GM18499 (cell line): ENCODE measurements at regions not wholly inside any gene's neighbourhood (a gene's known extent, or its start where the extent isn't known, plus 50 kb on each side); places are given as distances from the start of the nearest gene placed in this dataset.
"Not testable (repeated sequence)": the region's sequence is repeated elsewhere in the genome, so short reads cannot be mapped to it uniquely, and the experiment has no call there.

Source experiments
- ATAC-seq: cut with Tn5 transposase; IDR thresholded peaks from one replicate; pipeline ENCODE4 v1.9.1; 2021; ENCODE audit warnings: moderate number of reproducible peaks; ENCODE audit not compliant: insufficient read depth, unreplicated experiment

DNA sequence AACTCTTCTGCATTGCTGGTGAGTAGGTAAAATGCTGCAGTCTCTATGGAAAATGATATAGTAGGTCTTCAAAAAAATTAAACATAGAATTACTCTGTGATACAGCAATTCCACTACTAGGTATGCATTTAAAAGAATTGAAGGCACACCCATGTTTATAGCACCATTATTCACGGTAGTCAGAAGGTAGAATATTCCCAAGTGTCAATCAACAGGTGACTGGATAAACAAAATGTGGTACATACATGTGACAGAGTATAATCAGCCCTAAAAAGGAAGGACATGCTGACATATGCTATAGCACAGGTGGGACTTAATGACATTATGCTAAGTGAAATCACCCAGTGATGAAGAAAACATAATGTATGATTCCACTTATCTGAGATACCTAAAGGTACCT lies 123.3 kb downstream of the CCER1 start:
- ATAC-seq, result no peak

DNA sequence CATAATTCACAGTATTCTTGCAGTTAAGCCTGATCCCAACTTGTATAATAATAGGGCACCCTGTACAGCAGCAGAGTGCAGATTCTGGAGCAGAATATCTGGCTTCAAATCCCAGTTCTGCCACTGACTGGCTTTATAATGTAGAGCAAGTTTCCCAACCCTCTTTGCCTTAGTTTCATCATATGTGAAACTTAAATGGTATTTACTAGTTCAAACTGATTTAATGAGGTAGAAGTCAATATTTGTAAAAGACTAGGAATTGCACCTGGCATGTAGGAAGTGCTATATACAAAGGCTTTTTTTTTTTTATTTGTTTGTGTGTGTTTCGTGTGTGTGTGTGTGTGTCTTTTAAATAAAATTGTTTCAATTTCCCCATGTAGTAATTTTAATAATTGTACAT lies 125.9 kb downstream of the CCER1 start:
- ATAC-seq, result no peak

DNA sequence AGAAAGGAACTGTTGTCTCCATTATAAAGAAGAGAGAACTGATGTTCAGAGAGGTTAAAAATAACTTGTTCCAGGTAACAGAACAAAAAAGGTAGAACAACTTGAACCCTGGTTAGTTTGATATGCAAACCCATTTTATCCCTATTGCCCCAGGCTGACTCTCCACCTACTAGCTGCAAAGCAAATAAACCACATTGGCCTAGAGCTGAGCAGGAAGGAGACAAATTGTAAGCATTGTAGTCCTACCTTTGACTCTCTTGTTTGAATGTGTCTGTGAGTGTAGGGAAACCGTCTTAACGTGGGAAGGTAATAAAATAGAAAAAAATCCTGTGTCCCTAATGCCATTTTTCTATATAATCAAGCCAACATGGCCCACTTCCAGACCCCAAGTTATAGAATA lies 126.4 kb downstream of the CCER1 start:
- ATAC-seq, result no peak

DNA sequence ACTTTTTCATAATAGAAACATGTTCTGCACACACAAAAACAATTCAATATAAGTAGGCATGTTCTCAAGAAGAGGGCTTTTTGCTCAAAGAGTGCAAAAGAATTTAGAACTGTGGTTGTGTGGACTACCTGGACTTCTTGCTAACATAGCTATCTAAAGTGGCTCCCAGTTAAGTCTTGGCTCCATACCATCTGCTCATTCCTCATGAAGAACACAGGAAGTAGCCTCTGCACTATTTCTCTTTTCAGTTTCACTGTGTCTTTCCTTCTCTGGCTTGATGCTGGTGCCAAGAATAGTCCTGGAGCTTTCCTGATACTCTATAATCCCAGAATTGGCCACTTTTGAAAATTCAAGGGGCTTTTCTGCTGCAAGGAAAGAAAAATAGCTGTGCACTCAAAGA lies 127.4 kb downstream of the CCER1 start:
- no peak for ATAC-seq

DNA sequence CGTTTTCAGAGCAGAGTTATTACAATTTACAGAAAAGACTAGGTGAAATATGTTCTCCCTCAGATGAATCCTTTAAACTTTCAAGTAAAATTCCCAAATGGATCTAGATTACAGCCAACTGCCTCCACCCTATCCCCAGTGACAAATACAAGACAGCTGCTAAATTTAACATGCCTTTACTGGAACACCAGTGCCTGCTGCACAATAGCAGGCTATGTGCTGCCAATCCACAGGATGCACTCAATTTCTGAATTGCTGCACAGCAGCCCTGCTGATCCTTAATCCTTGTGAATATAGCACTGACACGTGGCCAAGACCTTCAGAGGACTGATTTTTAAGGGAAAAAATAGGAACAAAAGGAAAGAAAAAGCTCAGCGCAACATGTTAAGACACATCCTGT lies 128.9 kb downstream of the CCER1 start:
- no peak for ATAC-seq

DNA sequence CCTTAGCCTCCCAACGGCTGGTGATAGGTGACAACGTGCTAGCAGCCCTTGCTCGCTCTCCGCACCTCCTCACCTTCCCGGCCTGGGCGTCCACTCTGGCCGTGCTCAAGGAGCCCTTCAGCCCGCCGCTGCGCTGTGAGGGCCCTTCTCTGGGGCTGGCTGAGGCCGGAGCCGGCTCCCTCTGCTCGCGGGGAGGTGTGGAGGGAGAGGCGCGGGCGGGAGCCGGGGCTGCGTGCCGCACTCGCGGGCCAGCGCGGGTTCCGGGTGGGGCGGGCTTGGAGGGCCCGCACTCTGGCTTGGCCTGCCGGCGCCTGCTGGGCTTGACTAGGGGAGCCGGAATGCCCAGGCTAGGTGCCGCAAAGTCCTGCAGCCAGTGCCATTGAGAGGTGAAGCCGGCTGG lies 131.1 kb downstream of the CCER1 start:
- ATAC-seq, result no peak

DNA sequence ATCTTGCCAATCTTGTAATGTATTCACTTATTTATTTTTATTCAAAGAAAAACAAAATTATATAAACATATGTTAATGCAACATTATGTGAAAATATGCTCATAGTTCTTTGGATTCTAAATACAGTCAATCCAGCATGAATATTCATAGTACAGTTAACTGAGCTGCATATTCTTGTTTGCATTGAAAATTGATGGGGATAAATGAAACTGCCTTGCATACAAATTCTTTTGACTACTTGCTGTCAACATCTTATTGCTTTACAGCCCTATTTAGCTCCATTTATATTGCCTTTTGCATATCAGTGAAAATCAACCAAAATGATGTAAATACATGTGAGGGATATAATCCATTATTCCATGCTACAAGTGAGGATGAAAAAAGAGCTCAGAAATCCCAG lies 135.3 kb downstream of the CCER1 start:
- ATAC-seq, result no peak

DNA sequence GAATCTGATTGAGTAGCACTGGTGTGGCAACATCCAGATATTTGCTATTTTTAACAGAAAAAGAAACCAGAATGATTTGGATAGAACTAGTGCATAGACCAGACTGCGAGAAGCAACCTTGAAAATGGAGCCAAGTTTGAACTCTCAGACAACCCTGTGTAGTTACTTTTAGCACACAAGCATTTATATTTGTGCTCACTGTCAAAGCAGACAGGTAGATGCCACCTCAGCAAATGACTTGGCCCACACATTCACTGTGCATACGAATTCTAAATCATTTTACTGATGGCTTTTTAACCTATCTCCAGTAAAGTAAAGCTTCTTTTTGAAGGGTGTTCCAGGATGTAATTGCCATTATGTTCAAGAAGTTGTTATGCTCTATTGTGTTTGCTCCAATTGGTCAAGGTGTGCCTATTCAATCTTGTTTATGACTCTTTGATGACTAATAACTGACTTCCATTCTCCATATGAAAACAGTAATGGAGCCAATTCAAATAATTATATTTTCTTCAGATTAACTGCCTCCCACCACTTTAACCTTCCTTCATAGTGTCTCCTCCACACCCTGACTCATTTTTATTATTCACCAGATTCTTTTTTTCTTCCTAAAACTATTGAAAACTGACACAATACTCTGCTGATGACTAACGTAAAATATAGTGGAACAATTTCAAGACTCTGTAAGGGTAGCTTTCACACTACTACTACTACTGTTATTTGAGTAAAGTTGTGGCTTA lies 138.5 kb downstream of the CCER1 start:
- no peak for ATAC-seq

DNA sequence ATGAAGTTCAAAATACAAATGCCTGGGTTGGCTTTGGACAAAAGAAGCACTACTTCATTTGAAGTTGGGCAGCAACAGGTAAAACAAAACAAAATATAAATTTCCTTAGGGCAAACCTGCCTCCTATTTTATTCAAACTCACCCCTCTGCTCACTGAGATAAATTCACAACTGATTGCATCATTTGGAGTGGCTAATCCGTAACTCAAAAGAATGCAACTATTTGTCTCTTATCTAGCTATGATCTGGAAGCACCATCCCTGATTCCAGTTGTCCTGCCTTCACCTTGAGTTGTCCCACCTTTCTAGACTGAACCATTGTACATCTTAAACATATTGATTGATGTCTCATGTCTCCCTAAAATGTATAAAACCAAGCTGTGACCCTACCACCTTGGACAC lies 145.0 kb downstream of the CCER1 start:
- no peak for ATAC-seq

DNA sequence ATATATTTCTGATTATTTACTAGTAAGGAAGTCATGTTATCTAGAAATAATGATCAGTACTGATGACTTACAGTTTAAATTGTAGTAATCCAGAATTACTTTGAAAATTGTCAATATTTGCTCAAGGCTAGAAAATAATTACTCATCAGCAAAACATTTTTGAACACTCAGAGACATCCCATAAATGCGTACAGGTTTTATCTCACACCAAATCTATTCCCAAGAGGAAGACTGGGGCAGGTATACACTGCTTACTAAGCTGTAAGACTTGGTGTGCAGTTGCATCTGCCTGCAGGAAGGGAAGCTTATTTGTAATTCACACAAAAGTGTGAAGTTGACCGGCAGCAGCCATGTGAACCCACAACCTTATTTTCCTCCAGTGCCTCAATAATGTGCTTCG lies 146.4 kb downstream of the CCER1 start:
- ATAC-seq, result no peak

DNA sequence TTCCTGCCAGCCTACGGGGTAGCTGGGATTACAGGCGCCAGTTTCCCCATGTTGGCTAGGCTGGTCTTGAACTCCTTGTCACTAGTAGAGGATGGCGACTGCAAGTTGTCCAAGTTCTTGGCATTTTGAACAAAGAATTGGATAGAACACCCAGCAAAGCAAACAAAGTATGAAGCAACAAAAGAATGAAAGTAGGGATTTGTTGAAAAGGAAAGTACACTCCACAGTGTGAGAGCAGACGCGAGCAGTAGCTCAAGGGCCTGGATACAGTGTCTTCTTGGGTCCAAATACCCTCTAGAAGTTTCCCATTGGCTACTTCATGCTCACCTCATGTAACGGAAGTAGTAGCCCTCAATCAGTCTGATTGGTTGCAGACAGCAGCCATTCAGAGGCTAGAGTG lies 152.2 kb downstream of the CCER1 start:
- no peak for ATAC-seq

DNA sequence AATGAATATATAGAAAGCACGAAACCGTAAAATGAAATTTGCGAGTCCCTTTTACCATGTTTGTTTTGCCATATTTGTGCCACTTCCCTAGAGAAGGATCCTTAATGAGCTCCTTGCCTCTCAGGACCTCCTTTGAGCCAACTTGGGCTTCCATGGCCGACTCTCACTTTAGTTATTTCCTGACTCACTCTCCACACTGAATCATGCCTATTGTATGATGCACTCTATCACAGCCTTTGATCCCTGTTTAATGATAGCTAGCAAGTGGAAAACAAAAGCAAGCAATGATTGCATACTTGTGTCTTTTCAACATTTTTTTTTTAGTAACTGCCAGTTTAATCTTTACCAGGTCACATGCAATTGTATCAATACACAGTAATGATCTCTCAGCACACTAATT lies 153.2 kb downstream of the CCER1 start:
- no peak for ATAC-seq

DNA sequence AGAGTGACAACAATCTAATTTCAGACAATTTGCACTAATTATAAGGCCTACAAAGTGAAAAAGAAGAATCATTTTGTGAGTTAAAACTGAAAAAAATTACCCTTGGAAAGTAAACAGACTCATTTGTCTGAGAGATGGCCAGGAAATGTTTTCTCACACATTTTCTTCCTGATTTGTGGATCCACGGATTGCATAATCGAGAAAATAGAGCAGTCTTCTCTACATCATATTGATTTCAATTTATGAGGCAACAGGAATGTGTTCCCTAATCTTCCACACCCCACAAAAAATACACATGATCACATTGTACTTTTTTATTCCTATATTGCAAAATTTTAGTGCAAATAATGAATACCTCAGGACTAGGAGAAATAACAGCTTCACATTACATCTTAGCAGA lies 160.8 kb downstream of the CCER1 start:
- no peak for ATAC-seq

DNA sequence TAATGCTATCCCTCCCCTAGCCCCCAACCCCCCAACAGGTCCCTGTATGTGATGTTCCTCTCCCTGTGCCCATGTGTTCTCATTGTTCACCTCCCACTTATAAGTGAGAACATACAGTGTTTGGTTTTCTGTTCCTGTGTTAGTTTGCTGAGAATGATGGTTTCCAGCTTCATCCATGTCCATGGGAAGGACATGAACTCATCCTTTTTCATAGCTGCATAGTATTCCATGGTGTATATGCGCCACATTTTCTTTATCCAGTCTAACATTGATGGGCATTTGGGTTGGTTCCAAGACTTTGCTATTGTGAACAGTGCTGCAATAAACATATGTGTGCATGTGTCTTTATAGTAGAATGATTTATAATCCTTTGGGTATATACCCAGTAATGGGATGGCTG lies 162.3 kb downstream of the CCER1 start:
- not testable (repeated sequence) for ATAC-seq

DNA sequence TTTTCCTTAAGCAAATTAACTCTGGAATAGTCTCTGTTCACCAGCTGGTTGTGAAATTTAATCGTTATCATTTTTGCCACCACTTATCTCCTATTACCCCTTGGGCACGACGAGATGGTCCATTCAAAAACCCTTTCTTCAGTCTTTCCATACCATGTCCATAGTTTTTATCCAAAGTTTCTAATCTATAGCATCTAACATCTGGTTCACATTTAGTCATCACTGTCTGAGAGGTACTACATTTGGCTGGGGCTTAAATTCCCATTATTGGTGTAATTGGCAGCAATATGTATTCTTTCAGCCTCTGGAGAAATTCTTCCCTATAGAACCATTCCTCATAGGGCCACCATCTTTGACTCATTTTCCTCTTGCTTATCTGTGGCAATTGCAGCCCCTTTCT lies 163.5 kb downstream of the CCER1 start:
- ATAC-seq, result no peak

DNA sequence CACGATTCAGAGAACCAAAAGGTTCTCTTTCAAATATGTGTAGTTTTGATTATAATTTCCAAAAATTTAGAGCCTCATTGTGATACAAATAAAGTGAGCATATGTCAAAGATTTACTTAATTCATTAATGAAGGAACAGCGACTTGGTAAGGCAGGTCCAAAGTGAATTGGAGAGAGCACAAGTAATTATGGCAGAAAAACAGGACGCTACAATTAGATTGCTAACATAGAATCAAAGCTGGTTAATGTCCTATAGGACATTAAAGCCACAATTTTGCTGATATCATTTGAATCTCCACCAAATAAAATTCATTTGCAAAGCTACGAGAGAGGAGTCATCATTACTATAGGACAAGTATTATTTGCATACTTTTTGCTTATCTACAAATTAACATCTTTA lies 164.2 kb downstream of the CCER1 start:
- no peak for ATAC-seq

DNA sequence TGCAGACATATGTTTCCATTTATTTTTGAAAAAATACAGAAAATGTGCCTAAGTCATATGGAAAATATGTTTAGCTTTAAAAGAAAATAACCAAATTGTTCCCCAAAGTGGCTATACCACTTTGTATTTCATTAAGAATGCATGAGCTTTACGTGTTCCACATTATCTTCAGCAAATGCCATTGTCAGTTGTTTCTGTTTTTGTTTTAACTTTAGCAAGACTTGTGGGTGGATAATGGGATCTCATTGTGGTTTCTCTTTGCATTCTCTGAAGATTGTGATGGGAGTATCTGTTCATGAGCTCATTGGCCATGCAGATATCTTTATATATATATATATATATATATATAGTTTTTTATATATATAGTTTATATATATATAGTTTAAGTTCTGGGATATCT lies 181.5 kb downstream of the CCER1 start:
- no peak for ATAC-seq

DNA sequence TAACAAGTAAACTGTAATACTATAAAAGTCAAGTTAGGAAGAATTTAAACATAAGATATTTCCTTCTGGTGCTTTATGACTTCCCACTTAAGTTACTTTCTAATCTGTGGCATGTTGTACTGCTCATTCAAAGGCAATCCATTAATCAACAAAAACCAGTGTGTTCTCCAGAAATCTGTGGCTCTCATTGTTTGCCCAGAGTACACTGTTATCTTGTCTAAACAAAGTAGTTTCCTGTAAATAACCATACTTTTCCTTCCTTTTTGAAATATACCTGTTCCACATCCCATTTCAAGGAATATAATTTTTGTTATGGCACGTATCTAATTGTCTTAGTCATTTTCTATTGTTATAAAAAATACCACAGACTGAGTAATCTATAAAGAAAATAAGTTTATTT lies 184.1 kb downstream of the CCER1 start:
- ATAC-seq, result no peak

DNA sequence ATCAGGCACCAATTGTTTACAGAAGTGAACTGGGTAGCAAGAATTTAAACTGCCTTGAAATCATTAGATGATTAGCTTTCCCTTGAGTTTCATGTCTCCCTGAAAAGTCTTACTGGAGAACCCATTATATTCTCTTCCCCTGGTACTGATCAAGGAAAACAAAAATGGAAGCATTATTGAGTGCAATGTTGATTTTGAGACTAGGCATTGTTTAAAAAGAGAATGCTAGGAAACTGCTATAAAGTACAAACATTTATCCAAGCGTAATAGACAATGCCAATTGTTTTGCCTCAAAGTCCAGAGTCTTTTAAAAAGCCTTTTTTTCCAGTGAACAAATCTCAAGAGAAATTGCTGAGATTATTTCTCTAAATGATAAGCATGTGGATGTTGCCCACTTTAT lies 197.0 kb downstream of the CCER1 start:
- no peak for ATAC-seq

DNA sequence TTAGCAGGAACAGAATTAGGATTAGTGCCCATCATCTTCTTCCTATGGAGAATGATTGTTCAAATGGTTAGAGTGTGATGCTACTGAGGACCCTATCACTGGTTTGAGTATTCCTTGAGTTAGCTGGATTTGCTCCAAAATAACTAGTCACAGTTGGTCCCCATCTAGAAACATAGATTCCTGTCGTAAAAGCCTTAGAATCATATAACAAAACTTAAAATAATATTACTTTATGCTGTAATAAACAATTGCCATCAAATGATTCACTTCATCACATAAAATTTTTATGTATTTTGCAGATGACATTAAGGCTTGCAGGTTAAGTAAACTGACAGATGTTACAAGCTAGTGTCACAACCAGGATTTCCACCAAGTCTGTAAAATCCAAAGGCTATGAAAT lies 209.8 kb downstream of the CCER1 start:
- ATAC-seq, result no peak

DNA sequence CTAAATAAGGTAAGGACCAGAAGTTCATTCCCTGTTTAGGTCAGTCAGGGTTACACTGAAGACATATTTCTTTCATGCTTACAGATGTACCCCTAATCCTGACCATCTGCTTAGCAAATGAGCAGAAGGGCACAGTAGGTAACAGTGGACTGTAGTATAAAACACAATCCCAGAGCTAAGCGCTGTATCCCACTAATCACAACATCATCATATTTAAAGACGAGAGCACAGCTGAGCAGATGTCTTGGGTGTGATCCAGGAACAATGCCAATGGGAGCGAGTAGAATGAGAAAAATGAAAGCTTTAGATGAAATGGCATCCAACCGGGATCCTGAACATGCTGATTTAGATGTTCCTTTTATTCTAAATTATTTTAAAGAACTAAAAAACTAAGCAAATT lies 213.4 kb downstream of the CCER1 start:
- ATAC-seq, result no peak

DNA sequence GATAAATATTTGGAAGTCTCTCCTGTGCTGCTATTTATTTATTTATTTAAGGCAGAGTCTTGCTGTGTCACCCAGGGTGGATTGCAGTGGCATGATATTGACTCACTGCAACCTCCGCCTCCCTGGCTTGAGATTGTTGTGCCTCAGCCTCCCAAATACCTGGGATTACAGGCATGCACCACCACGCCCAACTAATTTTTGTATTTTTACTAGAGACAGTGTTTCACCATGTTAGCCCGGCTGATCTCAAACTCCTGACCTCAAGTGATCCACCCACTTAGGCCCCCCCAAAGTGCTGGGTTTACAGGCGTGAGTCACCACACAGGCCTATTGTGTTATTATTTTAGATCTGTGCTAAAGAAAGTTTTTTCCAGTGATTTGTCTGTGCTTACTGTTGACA lies 225.2 kb downstream of the CCER1 start:
- no peak for ATAC-seq

DNA sequence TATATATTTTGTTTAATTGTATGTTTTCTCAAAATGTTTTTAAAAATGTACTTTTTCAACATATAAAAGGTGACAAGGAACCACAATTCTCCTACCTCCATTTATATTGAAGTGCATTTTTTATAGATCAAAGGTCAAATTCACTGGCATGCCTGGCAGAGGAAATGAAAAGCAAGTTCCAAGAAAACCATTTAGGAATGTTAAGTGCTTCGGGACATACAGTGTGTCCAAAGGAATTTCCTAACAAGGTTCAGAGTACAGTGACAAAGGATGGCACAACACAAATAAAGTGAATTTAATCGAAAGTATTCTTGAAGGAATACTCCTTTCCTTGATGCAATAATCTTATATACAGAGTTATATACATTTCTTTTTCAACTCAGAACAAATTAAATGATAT lies 242.3 kb downstream of the CCER1 start:
- no peak for ATAC-seq
